Heart left ventricle (tissue), 13 donors: ENCODE measurements at regions not wholly inside any gene's neighbourhood (a gene's known extent, or its start where the extent isn't known, plus 50 kb on each side); places are given as distances from the start of the nearest gene placed in this dataset.

Source experiments
- CTCF ChIP-seq, 12 donors: fragments of 200-600 bp; sonication (generic) in 4 of 12; IDR thresholded peaks; one replicate each; pipeline versions ENCODE4 v1.5.0 to v1.8.0; 2018 to 2022; ENCODE audit warnings: antibody characterized with exemption in 12 of 12, mild to moderate bottlenecking in 5 of 12
- POLR2A ChIP-seq, 2 donors: fragments of 450-650 bp; IDR thresholded peaks; one replicate each; pipeline ENCODE4 v1.6.1; 2017; ENCODE audit warnings: antibody characterized with exemption in 2 of 2, mild to moderate bottlenecking in 2 of 2, moderate library complexity in 2 of 2
- donor health status: ischemic (EF 13 %, LVEDD 7.1; RV severe dilation, severe dysfunction).
- donor health status: DM: no; HTN: yes; CAD: no.
- donor health status: DM: no; HTN: no; CAD: no.
- donor health status: ischemic (EF 25% LVEDD 6.9; RV normal size, moderate dysfunction).
- donor health status: ischemic (EF 25% LVEDD 5.7; RV mildly dilated, moderate dysfunction).
- donor health status: ischemic (EF 35%, LVEDD 5.7; RV mildly dilated, moderate dysfunction).
- donor health status: nonischemic (EF 11% LVEDD 7.7; RV severe dilation, severe dysfunction).
- donor health status: DM: yes; HTN: yes; CAD: no.
- donor health status: PGD.
- donor health status: ischemic (EF 29% LVEDD 5.4; RV normal size, mild dysfunction).
- donor health status: nonischemic (EF 23%, LVEDD 6.1; RV moderate dilation, normal function).

- no peak for TF ChIP-seq POLR2A (IDR thresholded peaks at IDR 0.05)
- TF ChIP-seq CTCF (IDR thresholded peaks at IDR 0.05): no peak
Measured at GRCh38 chr7:98500764-98501163, 99.9 kb upstream of the BAIAP2L1 start.
